Colonic mucosa (tissue), 4 donors: ENCODE measurements at regions not wholly inside any gene's neighbourhood (a gene's known extent, or its start where the extent isn't known, plus 50 kb on each side); places are given as distances from the start of the nearest gene placed in this dataset.
"Not testable (repeated sequence)": the region's sequence is repeated elsewhere in the genome, so short reads cannot be mapped to it uniquely, and the experiment has no call there.

ENCODE experiments used
- DNase-seq: peaks from one replicate; pipeline ENCODE4 v3.0.0-alpha.2; 2020
- H3K27ac ChIP-seq: fragments of 200-600 bp; one replicate; pipeline ENCODE4 v1.8.0; 2021
- H3K27me3 ChIP-seq: fragments of 200-600 bp; one replicate; pipeline ENCODE4 v1.8.0; 2021
- H3K36me3 ChIP-seq: fragments of 200-600 bp; one replicate; pipeline ENCODE4 v1.8.0; 2021
- H3K4me1 ChIP-seq: fragments of 200-600 bp; one replicate; pipeline ENCODE4 v1.8.0; 2021; ENCODE audit warnings: mild to moderate bottlenecking
- H3K4me3 ChIP-seq: fragments of 200-600 bp; one replicate; pipeline ENCODE4 v1.8.0; 2021
- H3K9ac ChIP-seq, 2 donors: one replicate each; pipeline ENCODE4 v1.7.0; 2013; ENCODE audit warnings: control low read depth in 2 of 2, low read depth in 2 of 2, low read length in 2 of 2
- H3K9me3 ChIP-seq: fragments of 200-600 bp; one replicate; pipeline ENCODE4 v1.8.0; 2021
- intact Hi-C: fragments of 100-400 bp; cut with DNase I; formaldehyde crosslinking; loops from one replicate; pipeline ENCODE4 v1.14.1; 2022
- TF ChIP-seq, protein P1 (sequence below): fragments of 200-600 bp; IDR thresholded peaks from one replicate; pipeline ENCODE4 v1.8.0; 2022; ENCODE audit warnings: antibody characterized with exemption, mild to moderate bottlenecking
- donor health status: healthy.
- donor health status: DM: no; HTN: no; CAD: no.
- donor health status: DM: no; HTN: no; CAD: no.

GRCh38 chr16:27600381-27600780 is 50.4 kb downstream of the KATNIP start:
- intact Hi-C loops: no loop called here
- TF ChIP-seq, protein P1, sequence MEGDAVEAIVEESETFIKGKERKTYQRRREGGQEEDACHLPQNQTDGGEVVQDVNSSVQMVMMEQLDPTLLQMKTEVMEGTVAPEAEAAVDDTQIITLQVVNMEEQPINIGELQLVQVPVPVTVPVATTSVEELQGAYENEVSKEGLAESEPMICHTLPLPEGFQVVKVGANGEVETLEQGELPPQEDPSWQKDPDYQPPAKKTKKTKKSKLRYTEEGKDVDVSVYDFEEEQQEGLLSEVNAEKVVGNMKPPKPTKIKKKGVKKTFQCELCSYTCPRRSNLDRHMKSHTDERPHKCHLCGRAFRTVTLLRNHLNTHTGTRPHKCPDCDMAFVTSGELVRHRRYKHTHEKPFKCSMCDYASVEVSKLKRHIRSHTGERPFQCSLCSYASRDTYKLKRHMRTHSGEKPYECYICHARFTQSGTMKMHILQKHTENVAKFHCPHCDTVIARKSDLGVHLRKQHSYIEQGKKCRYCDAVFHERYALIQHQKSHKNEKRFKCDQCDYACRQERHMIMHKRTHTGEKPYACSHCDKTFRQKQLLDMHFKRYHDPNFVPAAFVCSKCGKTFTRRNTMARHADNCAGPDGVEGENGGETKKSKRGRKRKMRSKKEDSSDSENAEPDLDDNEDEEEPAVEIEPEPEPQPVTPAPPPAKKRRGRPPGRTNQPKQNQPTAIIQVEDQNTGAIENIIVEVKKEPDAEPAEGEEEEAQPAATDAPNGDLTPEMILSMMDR: no peak
- H3K9ac ChIP-seq: no peak overlapping the region
- no peak overlapping the region for H3K27ac ChIP-seq
- no peaks in the 10 kb centered on the region for H3K4me1 ChIP-seq
- DNase-seq: no peak
- no peaks in the 10 kb centered on the region for H3K36me3 ChIP-seq
- no peaks in the 10 kb centered on the region for H3K9me3 ChIP-seq
- no peak overlapping the region for H3K4me3 ChIP-seq
- H3K27me3 ChIP-seq: no peaks in the 10 kb centered on the region

GRCh38 chr16:27602103-27602502 is 52.2 kb downstream of the KATNIP start:
- no peak for DNase-seq
- Histone ChIP-seq H3K9me3 (no peaks in the 10 kb centered on the region), H3K9ac (no peak overlapping the region), H3K27ac (no peak overlapping the region), H3K36me3 (no peaks in the 10 kb centered on the region), H3K27me3 (no peaks in the 10 kb centered on the region), H3K4me3 (no peak overlapping the region), H3K4me1 (no peaks in the 10 kb centered on the region)
- TF ChIP-seq, protein P1: no peak
- intact Hi-C loops: no loop called here

- H3K9me3 ChIP-seq, H3K4me1 ChIP-seq, H3K4me3 ChIP-seq, H3K36me3 ChIP-seq, H3K27me3 ChIP-seq, H3K9ac ChIP-seq, intact Hi-C loops, H3K27ac ChIP-seq: not testable (repeated sequence)
- TF ChIP-seq, protein P1: peak; percentile 46
- DNase-seq: peak; percentile 32
Measured at GRCh38 chr16:27605500-27606106, 55.7 kb downstream of the KATNIP start.

- DNase-seq: no peak
- H3K27me3 ChIP-seq: no peaks in the 10 kb centered on the region
- H3K4me3 ChIP-seq: no peak overlapping the region
- H3K27ac ChIP-seq: no peak overlapping the region
- no peak overlapping the region for H3K9ac ChIP-seq
- H3K9me3 ChIP-seq: no peaks in the 10 kb centered on the region
- no peaks in the 10 kb centered on the region for H3K36me3 ChIP-seq
- intact Hi-C loops: no loop called here
- TF ChIP-seq, protein P1: no peak
- no peaks in the 10 kb centered on the region for H3K4me1 ChIP-seq
Measured at GRCh38 chr16:27611340-27611739, 61.4 kb downstream of the KATNIP start.

- intact Hi-C loops: no loop called here
- Histone ChIP-seq H3K27me3 (no peaks in the 10 kb centered on the region), H3K27ac (no peak overlapping the region), H3K4me3 (no peak overlapping the region), H3K9me3 (no peaks in the 10 kb centered on the region), H3K4me1 (no peaks in the 10 kb centered on the region), H3K9ac (no peak overlapping the region), H3K36me3 (no peaks in the 10 kb centered on the region)
- DNase-seq: no peak
- TF ChIP-seq, protein P1: no peak
Measured at GRCh38 chr16:27613238-27613791, 63.4 kb downstream of the KATNIP start.
